ENCODE measurements at regions not wholly inside any gene's neighbourhood (a gene's known extent, or its start where the extent isn't known, plus 50 kb on each side); places are given as distances from the start of the nearest gene placed in this dataset.

DNA sequence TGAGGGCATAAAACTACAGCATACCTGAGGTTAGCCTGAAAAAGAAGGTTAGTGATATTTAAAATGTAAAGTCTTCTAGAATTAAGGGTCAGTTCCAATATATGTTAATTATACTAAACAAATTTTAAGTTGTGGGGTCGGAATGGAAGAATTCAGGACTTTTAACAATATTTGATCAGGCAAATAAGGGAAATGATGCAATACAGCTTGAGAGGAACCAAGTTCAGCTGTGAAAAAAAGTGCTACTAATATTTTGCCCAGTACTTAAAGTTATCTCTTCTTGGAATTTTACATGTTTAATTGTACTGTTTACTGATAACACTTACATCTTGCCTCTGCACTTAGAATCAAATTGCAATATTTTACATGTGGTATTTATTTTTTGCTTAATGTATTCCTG, 345.5 kb upstream of the CWC22 start:
- Histone ChIP-seq H3K9ac (no peak overlapping the region), H3F3A (replicated peaks; ENCODE audit: insufficient read depth) (no peaks in the 10 kb centered on the region), H3K9me3 (no peaks in the 10 kb centered on the region), H3K27me3 (ENCODE audit: insufficient read depth) (no peaks in the 10 kb centered on the region), H4K20me1 (ENCODE audit: insufficient read depth) (no peaks in the 10 kb centered on the region), H2AFZ (ENCODE audit: low read depth) (no peak overlapping the region), H3K36me3 (replicated peaks in 1 of 2; ENCODE audit: control insufficient read depth in 1 of 2, insufficient read depth in 2 of 2, low read length in 1 of 2) (no peaks in the 10 kb centered on the region), H3K79me2 (ENCODE audit: insufficient read depth) (no peaks in the 10 kb centered on the region), H3K4me1 (ENCODE audit: control insufficient read depth in 1 of 2, insufficient read depth in 2 of 2, low read depth in 1 of 2, low read length in 1 of 2) (no peaks in the 10 kb centered on the region), H3K4me3 (ENCODE audit: low read depth in 2 of 2, low read length in 1 of 2) (no peak overlapping the region), H3K27ac (ENCODE audit: low read depth in 2 of 2, low read length in 1 of 2) (no peak overlapping the region), H3K9me2 (no peaks in the 10 kb centered on the region), H3K4me2 (no peak overlapping the region)
- no peak for DNase-seq
- ChIA-PET CTCF (no interaction called here), POLR2A (no interaction called here)
- no peak for TF ChIP-seq FOXJ3 (CRISPR knock-in tag; IDR thresholded peaks at IDR 0.05)
- no peak for TF ChIP-seq ELF1 (IDR thresholded peaks at IDR 0.05)
- TF ChIP-seq, protein P1, sequence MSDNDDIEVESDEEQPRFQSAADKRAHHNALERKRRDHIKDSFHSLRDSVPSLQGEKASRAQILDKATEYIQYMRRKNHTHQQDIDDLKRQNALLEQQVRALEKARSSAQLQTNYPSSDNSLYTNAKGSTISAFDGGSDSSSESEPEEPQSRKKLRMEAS (IDR thresholded peaks at IDR 0.05; ENCODE audit: low read depth), result no peak
- TF ChIP-seq RAD21 (IDR thresholded peaks at IDR 0.05; ENCODE audit: low read length), result no peak
- TF ChIP-seq, protein P2, sequence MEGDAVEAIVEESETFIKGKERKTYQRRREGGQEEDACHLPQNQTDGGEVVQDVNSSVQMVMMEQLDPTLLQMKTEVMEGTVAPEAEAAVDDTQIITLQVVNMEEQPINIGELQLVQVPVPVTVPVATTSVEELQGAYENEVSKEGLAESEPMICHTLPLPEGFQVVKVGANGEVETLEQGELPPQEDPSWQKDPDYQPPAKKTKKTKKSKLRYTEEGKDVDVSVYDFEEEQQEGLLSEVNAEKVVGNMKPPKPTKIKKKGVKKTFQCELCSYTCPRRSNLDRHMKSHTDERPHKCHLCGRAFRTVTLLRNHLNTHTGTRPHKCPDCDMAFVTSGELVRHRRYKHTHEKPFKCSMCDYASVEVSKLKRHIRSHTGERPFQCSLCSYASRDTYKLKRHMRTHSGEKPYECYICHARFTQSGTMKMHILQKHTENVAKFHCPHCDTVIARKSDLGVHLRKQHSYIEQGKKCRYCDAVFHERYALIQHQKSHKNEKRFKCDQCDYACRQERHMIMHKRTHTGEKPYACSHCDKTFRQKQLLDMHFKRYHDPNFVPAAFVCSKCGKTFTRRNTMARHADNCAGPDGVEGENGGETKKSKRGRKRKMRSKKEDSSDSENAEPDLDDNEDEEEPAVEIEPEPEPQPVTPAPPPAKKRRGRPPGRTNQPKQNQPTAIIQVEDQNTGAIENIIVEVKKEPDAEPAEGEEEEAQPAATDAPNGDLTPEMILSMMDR (IDR thresholded peaks at IDR 0.05), result no peak
- no peak for TF ChIP-seq EP300 (IDR thresholded peaks at IDR 0.05; ENCODE audit: borderline replicate concordance in 1 of 2, low read depth in 1 of 2, low read length in 1 of 2)
- TF ChIP-seq SIN3A (IDR thresholded peaks at IDR 0.05; ENCODE audit: borderline replicate concordance, low read depth, low read length), result no peak
- no peak for TF ChIP-seq RXRA (IDR thresholded peaks at IDR 0.05; ENCODE audit: borderline replicate concordance, low read depth)
- TF ChIP-seq, protein P3, sequence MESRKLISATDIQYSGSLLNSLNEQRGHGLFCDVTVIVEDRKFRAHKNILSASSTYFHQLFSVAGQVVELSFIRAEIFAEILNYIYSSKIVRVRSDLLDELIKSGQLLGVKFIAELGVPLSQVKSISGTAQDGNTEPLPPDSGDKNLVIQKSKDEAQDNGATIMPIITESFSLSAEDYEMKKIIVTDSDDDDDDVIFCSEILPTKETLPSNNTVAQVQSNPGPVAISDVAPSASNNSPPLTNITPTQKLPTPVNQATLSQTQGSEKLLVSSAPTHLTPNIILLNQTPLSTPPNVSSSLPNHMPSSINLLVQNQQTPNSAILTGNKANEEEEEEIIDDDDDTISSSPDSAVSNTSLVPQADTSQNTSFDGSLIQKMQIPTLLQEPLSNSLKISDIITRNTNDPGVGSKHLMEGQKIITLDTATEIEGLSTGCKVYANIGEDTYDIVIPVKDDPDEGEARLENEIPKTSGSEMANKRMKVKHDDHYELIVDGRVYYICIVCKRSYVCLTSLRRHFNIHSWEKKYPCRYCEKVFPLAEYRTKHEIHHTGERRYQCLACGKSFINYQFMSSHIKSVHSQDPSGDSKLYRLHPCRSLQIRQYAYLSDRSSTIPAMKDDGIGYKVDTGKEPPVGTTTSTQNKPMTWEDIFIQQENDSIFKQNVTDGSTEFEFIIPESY (IDR thresholded peaks at IDR 0.05; ENCODE audit: borderline replicate concordance, low read depth), result no peak
- no peak for TF ChIP-seq FOSL2 (IDR thresholded peaks at IDR 0.05; ENCODE audit: borderline replicate concordance, low read depth)
- no peak for TF ChIP-seq GATA2 (CRISPR knock-in tag; IDR thresholded peaks at IDR 0.05)
- TF ChIP-seq MXI1 (IDR thresholded peaks at IDR 0.05; ENCODE audit: low read depth, low read length), result no peak
- TF ChIP-seq, protein P4, sequence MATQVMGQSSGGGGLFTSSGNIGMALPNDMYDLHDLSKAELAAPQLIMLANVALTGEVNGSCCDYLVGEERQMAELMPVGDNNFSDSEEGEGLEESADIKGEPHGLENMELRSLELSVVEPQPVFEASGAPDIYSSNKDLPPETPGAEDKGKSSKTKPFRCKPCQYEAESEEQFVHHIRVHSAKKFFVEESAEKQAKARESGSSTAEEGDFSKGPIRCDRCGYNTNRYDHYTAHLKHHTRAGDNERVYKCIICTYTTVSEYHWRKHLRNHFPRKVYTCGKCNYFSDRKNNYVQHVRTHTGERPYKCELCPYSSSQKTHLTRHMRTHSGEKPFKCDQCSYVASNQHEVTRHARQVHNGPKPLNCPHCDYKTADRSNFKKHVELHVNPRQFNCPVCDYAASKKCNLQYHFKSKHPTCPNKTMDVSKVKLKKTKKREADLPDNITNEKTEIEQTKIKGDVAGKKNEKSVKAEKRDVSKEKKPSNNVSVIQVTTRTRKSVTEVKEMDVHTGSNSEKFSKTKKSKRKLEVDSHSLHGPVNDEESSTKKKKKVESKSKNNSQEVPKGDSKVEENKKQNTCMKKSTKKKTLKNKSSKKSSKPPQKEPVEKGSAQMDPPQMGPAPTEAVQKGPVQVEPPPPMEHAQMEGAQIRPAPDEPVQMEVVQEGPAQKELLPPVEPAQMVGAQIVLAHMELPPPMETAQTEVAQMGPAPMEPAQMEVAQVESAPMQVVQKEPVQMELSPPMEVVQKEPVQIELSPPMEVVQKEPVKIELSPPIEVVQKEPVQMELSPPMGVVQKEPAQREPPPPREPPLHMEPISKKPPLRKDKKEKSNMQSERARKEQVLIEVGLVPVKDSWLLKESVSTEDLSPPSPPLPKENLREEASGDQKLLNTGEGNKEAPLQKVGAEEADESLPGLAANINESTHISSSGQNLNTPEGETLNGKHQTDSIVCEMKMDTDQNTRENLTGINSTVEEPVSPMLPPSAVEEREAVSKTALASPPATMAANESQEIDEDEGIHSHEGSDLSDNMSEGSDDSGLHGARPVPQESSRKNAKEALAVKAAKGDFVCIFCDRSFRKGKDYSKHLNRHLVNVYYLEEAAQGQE (IDR thresholded peaks at IDR 0.05; ENCODE audit: low read depth, low read length), result no peak
- no peak for TF ChIP-seq JUND (IDR thresholded peaks at IDR 0.05)
- TF ChIP-seq EZH2phosphoT487 (IDR thresholded peaks at IDR 0.05; ENCODE audit: borderline replicate concordance, low read depth), result no peak
- 21% methylated on average over 1 of the region's 1 CpG for WGBS (ENCODE audit: low lambda C conversion rate)

Measured in SK-N-SH (cell line).